ENCODE measurements at regions not wholly inside any gene's neighbourhood (a gene's known extent, or its start where the extent isn't known, plus 50 kb on each side); places are given as distances from the start of the nearest gene placed in this dataset.

GRCh38 chr1:4585705-4586104 is 68.7 kb upstream of the AJAP1 start:
- Histone ChIP-seq H3K9me2 (replicated peaks; ENCODE audit: control insufficient read depth, low read length) (no peaks in the 10 kb centered on the region), H3K36me3 (ENCODE audit: control insufficient read depth, low read length) (no peaks in the 10 kb centered on the region), H3K9me3 (ENCODE audit: control insufficient read depth, insufficient read depth, low read length) (no peaks in the 10 kb centered on the region), H3K4me3 (ENCODE audit: low read length) (no peak overlapping the region), H3K4me2 (ENCODE audit: low read length) (no peak overlapping the region; the same call in 1 of the 2 replicates), H4K20me1 (ENCODE audit: control insufficient read depth, insufficient read depth, low read depth, low read length) (no peaks in the 10 kb centered on the region), H3K4me1 (ENCODE audit: control insufficient read depth, low read length) (peaks cover 20% of the 10 kb centered on the region), H3K27me3 (ENCODE audit: control insufficient read depth, low read length) (no peaks in the 10 kb centered on the region), H3K27ac (ENCODE audit: low read depth, low read length) (no peak overlapping the region), H3K79me2 (ENCODE audit: control insufficient read depth, low read length) (no peaks in the 10 kb centered on the region), H3F3A (ENCODE audit: control insufficient read depth, insufficient read depth) (no peaks in the 10 kb centered on the region)
- no peak for TF ChIP-seq CTCF (IDR thresholded peaks at IDR 0.05; ENCODE audit: low read depth, low read length, poor library complexity, severe bottlenecking)
- no peak for TF ChIP-seq EZH2phosphoT487 (IDR thresholded peaks at IDR 0.05; ENCODE audit: borderline replicate concordance, low read length)

- Histone ChIP-seq H3K27me3 (ENCODE audit: control insufficient read depth, low read length) (no peaks in the 10 kb centered on the region), H3K36me3 (ENCODE audit: control insufficient read depth, low read length) (no peaks in the 10 kb centered on the region), H3K27ac (ENCODE audit: low read depth, low read length) (no peak overlapping the region), H3K4me3 (ENCODE audit: low read length) (no peak overlapping the region), H3K79me2 (ENCODE audit: control insufficient read depth, low read length) (no peaks in the 10 kb centered on the region), H3K9me3 (ENCODE audit: control insufficient read depth, insufficient read depth, low read length) (no peaks in the 10 kb centered on the region), H3K9me2 (replicated peaks; ENCODE audit: control insufficient read depth, low read length) (no peaks in the 10 kb centered on the region), H3K4me2 (ENCODE audit: low read length) (no peak overlapping the region), H3F3A (ENCODE audit: control insufficient read depth, insufficient read depth) (no peaks in the 10 kb centered on the region), H3K4me1 (ENCODE audit: control insufficient read depth, low read length) (peaks cover 20% of the 10 kb centered on the region), H4K20me1 (ENCODE audit: control insufficient read depth, insufficient read depth, low read depth, low read length) (no peaks in the 10 kb centered on the region)
- TF ChIP-seq CTCF (IDR thresholded peaks at IDR 0.05; ENCODE audit: low read depth, low read length, poor library complexity, severe bottlenecking) = no peak
- no peak for TF ChIP-seq EZH2phosphoT487 (IDR thresholded peaks at IDR 0.05; ENCODE audit: borderline replicate concordance, low read length)
These were observed 67.7 kb upstream of the AJAP1 start for GRCh38 chr1:4586611-4587160.

GRCh38 chr1:4587721-4588120 is 66.7 kb upstream of the AJAP1 start:
- Histone ChIP-seq H3K4me1 (ENCODE audit: control insufficient read depth, low read length) (peaks cover 20% of the 10 kb centered on the region), H3K9me2 (replicated peaks; ENCODE audit: control insufficient read depth, low read length) (no peaks in the 10 kb centered on the region), H3K36me3 (ENCODE audit: control insufficient read depth, low read length) (no peaks in the 10 kb centered on the region), H3K4me3 (ENCODE audit: low read length) (no peak overlapping the region), H3K27me3 (ENCODE audit: control insufficient read depth, low read length) (no peaks in the 10 kb centered on the region), H4K20me1 (ENCODE audit: control insufficient read depth, insufficient read depth, low read depth, low read length) (no peaks in the 10 kb centered on the region), H3F3A (ENCODE audit: control insufficient read depth, insufficient read depth) (no peaks in the 10 kb centered on the region), H3K79me2 (ENCODE audit: control insufficient read depth, low read length) (no peaks in the 10 kb centered on the region), H3K27ac (ENCODE audit: low read depth, low read length) (no peak overlapping the region), H3K4me2 (ENCODE audit: low read length) (no peak overlapping the region), H3K9me3 (ENCODE audit: control insufficient read depth, insufficient read depth, low read length) (no peaks in the 10 kb centered on the region)
- TF ChIP-seq CTCF (IDR thresholded peaks at IDR 0.05; ENCODE audit: low read depth, low read length, poor library complexity, severe bottlenecking) (no peak), EZH2phosphoT487 (IDR thresholded peaks at IDR 0.05; ENCODE audit: borderline replicate concordance, low read length) (no peak)

Measured in DOHH2 (cell line).